Endothelial cell of umbilical vein (primary cell): ENCODE measurements at regions not wholly inside any gene's neighbourhood (a gene's known extent, or its start where the extent isn't known, plus 50 kb on each side); places are given as distances from the start of the nearest gene placed in this dataset.

ENCODE experiments used
- BruUV-seq: library from RNA; stranded (reverse); fragments of 400-500 nt; replicated peaks from 2 replicates; lab custom pipeline; 2021; lab: Mats Ljungman, UMichigan
- CTCF ChIA-PET: fragments of 300-600, 350-600 bp; sonication (Branson Sonifier 250); formaldehyde crosslinking; loops from one replicate; lab custom pipeline; 2021; ENCODE audit warnings: antibody characterized with exemption, inconsistent platforms; lab: Charles Lee
- POLR2A ChIA-PET: fragments of 300-600, 350-600 bp; sonication (Branson Sonifier 250); formaldehyde crosslinking; loops from one replicate; lab custom pipeline; 2021; ENCODE audit warnings: antibody characterized with exemption, inconsistent platforms; lab: Charles Lee
- DNase-seq: peaks from one replicate; pipeline ENCODE4 v3.0.0-alpha.2; 2011; ENCODE audit warnings: low read depth, low spot score
- FAIRE-seq: peaks from 2 replicates; lab custom pipeline; 2011; peaks lifted over from hg19 to GRCh38; lab: Jason Lieb, UNC
- H2AFZ ChIP-seq: 2 replicates; pipeline ENCODE4 v1.6.0; 2012; ENCODE audit warnings: low read depth, low read length, control low read depth, inconsistent platforms
- H3K27ac ChIP-seq: 2 replicates; pipeline ENCODE4 v1.5.1; 2011; ENCODE audit warnings: low read depth, mild to moderate bottlenecking, control low read depth, low read length, moderate library complexity; ENCODE audit not compliant: insufficient read depth
- H3K27me3 ChIP-seq, 2 experiments: 2 replicates each; pipeline versions ENCODE4 v1.6.0 to v1.6.1; 2011; ENCODE audit warnings: low read length in 2 of 2, mixed read lengths in 1 of 2; ENCODE audit not compliant: control insufficient read depth in 2 of 2, insufficient read depth in 2 of 2
- H3K36me3 ChIP-seq, 2 experiments: 2 replicates in 1 of 2; 3 replicates in 1 of 2; pipeline ENCODE4 v1.5.1; 2011; ENCODE audit warnings: low read length in 2 of 2, mild to moderate bottlenecking in 1 of 2, moderate library complexity in 1 of 2; ENCODE audit not compliant: control insufficient read depth in 2 of 2, insufficient read depth in 2 of 2; ENCODE audit errors: extremely low read depth in 1 of 2
- H3K4me1 ChIP-seq: 3 replicates; pipeline ENCODE4 v1.5.1; 2011; ENCODE audit warnings: mild to moderate bottlenecking, low read length; ENCODE audit not compliant: control insufficient read depth, insufficient read depth; ENCODE audit errors: extremely low read depth
- H3K4me2 ChIP-seq: 2 replicates; pipeline ENCODE4 v1.6.1; 2011; ENCODE audit warnings: low read length, control low read depth, mixed read lengths; ENCODE audit not compliant: insufficient read depth
- H3K4me3 ChIP-seq, 3 experiments: fragments of 200-600 bp in 1 of 3; sonication (generic), shearing (Covaris generic) in 1 of 3; replicated peaks in 1 of 3; 2 replicates each; pipeline ENCODE4 v1.5.1; 2011 to 2016; ENCODE audit warnings: control low read depth in 3 of 3, low read length in 3 of 3, mild to moderate bottlenecking in 2 of 3, inconsistent platforms in 1 of 3, low read depth in 1 of 3, moderate library complexity in 1 of 3; ENCODE audit not compliant: insufficient read depth in 1 of 3
- H3K79me2 ChIP-seq: 2 replicates; pipeline ENCODE4 v1.6.0; 2012; ENCODE audit warnings: low read length, inconsistent platforms; ENCODE audit not compliant: control insufficient read depth, insufficient read depth
- H3K9ac ChIP-seq: replicated peaks from 2 replicates; pipeline ENCODE3; 2011; ENCODE audit warnings: low read length, control low read depth; ENCODE audit not compliant: insufficient read depth; ENCODE audit errors: extremely low read depth
- H3K9me1 ChIP-seq: replicated peaks from 3 replicates; pipeline ENCODE4 v1.6.0; 2011; ENCODE audit warnings: mild to moderate bottlenecking, low read length; ENCODE audit not compliant: control insufficient read depth, insufficient read depth; ENCODE audit errors: extremely low read depth
- H3K9me3 ChIP-seq: replicated peaks from 2 replicates; pipeline ENCODE4 v1.5.1; 2012; ENCODE audit warnings: low read length, inconsistent platforms; ENCODE audit not compliant: control insufficient read depth, insufficient read depth
- H4K20me1 ChIP-seq: replicated peaks from 2 replicates; pipeline ENCODE3; 2011; ENCODE audit warnings: mild to moderate bottlenecking, low read length; ENCODE audit not compliant: control insufficient read depth, insufficient read depth; ENCODE audit errors: extremely low read depth
- EZH2 ChIP-seq: IDR thresholded peaks from 2 replicates; pipeline ENCODE4 v1.6.1; 2012; ENCODE audit warnings: borderline replicate concordance, low read depth, mild to moderate bottlenecking, moderate library complexity, low read length, inconsistent platforms; ENCODE audit not compliant: severe bottlenecking
- FOS ChIP-seq: IDR thresholded peaks from 2 replicates; pipeline ENCODE4 v1.6.1; 2011; ENCODE audit warnings: mild to moderate bottlenecking, low read length, moderate library complexity, borderline replicate concordance; ENCODE audit not compliant: insufficient read depth
- GATA2 ChIP-seq: IDR thresholded peaks from 2 replicates; pipeline ENCODE4 v1.7.0; 2011; ENCODE audit warnings: low read depth, mild to moderate bottlenecking, moderate library complexity, mixed read lengths, low read length; ENCODE audit not compliant: insufficient read length, insufficient read depth
- JUN ChIP-seq: IDR thresholded peaks from 2 replicates; pipeline ENCODE4 v1.6.1; 2011; ENCODE audit warnings: borderline replicate concordance, low read depth; ENCODE audit not compliant: insufficient read length, insufficient read depth
- MYC ChIP-seq: IDR thresholded peaks from one replicate; pipeline ENCODE4 v1.6.1; 2011; ENCODE audit warnings: mild to moderate bottlenecking, low read depth, low read length
- POLR2A ChIP-seq: IDR thresholded peaks from 2 replicates; pipeline ENCODE4 v1.6.1; 2012; ENCODE audit warnings: low read depth, mild to moderate bottlenecking, control low read depth, low read length
- POLR2AphosphoS5 ChIP-seq: IDR thresholded peaks from 2 replicates; pipeline ENCODE4 v1.6.1; 2012; ENCODE audit warnings: low read depth, mild to moderate bottlenecking, control low read depth, low read length, moderate library complexity; ENCODE audit not compliant: insufficient read depth
- dilution Hi-C: fragments of 300-500 bp; cut with MboI; formaldehyde crosslinking; loops from one replicate; pipeline ENCODE4 v1.15.0; 2019; ENCODE audit warnings: low sequenced_read_pairs; ENCODE audit not compliant: extremely low pct_ligation_motif_present
- intact Hi-C: fragments of 100-400 bp; cut with micrococcal nuclease; formaldehyde crosslinking; loops from one replicate; pipeline ENCODE4 v1.10.0; 2022
- TF ChIP-seq, protein P1 (sequence below), 2 donors: IDR thresholded peaks; 1 replicate in 1 of 2; 2 replicates in 1 of 2; pipeline ENCODE4 v1.5.1; 2011; ENCODE audit warnings: low read length in 2 of 2, mild to moderate bottlenecking in 2 of 2, moderate library complexity in 2 of 2, control low read depth in 1 of 2, inconsistent platforms in 1 of 2, low read depth in 1 of 2; ENCODE audit not compliant: insufficient read depth in 1 of 2; ENCODE audit errors: extremely low read depth in 1 of 2
- TF ChIP-seq, protein P2 (sequence below): IDR thresholded peaks from 2 replicates; pipeline ENCODE4 v1.6.1; 2011; ENCODE audit not compliant: insufficient read depth, insufficient read length

DNA sequence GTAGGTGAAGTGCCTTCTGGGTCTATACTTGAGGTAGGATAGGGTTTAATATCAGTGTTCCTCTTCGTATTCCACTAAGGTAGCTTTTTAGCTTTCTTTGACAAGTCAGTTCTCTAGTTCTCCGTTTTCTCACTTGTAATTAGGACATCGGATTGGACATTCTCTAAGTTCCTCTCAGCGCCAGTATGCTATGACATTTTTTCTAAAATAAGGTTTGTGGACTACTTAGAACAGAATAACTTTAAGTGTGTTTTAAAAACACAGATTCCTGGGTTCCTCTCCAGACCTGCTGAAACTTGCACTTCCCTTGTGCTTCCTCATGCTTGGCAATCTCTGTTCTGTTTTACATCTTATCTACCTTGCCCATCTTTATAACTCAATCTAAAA lies 69.3 kb upstream of the YWHAQ start:
- Histone ChIP-seq H3K4me3 (no peak overlapping the region), H3K27me3 (peaks cover 0 to 3% of the 10 kb centered on the region in 2 experiments), H3K4me1 (peaks cover 7% of the 10 kb centered on the region), H3K79me2 (no peaks in the 10 kb centered on the region), H3K9me3 (no peaks in the 10 kb centered on the region), H3K9me1 (no peaks in the 10 kb centered on the region), H4K20me1 (no peaks in the 10 kb centered on the region), H3K9ac (no peak overlapping the region), H3K4me2 (no peak overlapping the region), H3K27ac (no peak overlapping the region), H3K36me3 (no peaks in the 10 kb centered on the region), H2AFZ (no peak overlapping the region)
- DNase-seq: no peak
- ChIA-PET POLR2A (no interaction called here), CTCF (interaction anchor here (1.7 kb wide), 1 partner anchor 10 kb away, joined by 4 read pairs; no protein-coding TSS in a partner anchor)
- FAIRE-seq: no peak
- no TSS peak for BruUV-seq
- dilution Hi-C loops (no loop called here), intact Hi-C loops (no loop called here)
- TF ChIP-seq GATA2 (no peak), FOS (no peak), POLR2A (no peak), POLR2AphosphoS5 (no peak)
- TF ChIP-seq, protein P1, sequence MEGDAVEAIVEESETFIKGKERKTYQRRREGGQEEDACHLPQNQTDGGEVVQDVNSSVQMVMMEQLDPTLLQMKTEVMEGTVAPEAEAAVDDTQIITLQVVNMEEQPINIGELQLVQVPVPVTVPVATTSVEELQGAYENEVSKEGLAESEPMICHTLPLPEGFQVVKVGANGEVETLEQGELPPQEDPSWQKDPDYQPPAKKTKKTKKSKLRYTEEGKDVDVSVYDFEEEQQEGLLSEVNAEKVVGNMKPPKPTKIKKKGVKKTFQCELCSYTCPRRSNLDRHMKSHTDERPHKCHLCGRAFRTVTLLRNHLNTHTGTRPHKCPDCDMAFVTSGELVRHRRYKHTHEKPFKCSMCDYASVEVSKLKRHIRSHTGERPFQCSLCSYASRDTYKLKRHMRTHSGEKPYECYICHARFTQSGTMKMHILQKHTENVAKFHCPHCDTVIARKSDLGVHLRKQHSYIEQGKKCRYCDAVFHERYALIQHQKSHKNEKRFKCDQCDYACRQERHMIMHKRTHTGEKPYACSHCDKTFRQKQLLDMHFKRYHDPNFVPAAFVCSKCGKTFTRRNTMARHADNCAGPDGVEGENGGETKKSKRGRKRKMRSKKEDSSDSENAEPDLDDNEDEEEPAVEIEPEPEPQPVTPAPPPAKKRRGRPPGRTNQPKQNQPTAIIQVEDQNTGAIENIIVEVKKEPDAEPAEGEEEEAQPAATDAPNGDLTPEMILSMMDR (IDR thresholded peaks at IDR 0.05; ENCODE audit: extremely low read depth in 1 of 2, insufficient read depth in 1 of 2, low read depth in 1 of 2, low read length in 2 of 2): no peak

DNA sequence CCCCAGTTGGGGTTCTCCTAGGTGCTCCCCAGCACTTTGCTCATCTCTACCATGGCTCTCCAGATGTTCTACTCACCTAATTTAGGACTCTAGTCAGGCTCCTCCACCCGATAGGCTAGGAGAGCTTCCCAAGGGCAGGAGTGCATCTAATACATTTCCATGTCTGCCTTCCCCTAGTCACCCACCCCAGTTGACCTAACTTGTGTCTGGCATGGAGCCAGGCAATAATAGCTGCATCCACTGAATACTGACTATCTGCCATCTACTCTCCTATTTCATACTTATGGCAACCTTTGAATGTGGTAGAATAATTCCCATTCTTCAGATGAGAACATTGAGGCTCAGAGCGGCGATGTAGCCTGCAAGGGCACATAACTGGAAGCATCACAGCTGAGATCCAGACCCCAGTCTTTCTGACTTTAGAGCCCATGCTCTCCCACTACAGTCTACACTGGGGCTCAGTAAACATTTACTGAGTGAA lies 71.8 kb upstream of the YWHAQ start:
- Histone ChIP-seq H2AFZ (no peak overlapping the region), H3K79me2 (no peaks in the 10 kb centered on the region), H3K4me3 (no peak overlapping the region), H4K20me1 (no peaks in the 10 kb centered on the region), H3K9me1 (no peaks in the 10 kb centered on the region), H3K27me3 (peaks cover 0 to 3% of the 10 kb centered on the region in 2 experiments), H3K36me3 (no peaks in the 10 kb centered on the region), H3K27ac (no peak overlapping the region), H3K4me1 (peaks cover 7% of the 10 kb centered on the region), H3K9ac (no peak overlapping the region), H3K9me3 (no peaks in the 10 kb centered on the region), H3K4me2 (no peak overlapping the region)
- FAIRE-seq: no peak
- POLR2A ChIA-PET: no interaction called here
- DNase-seq: no peak
- intact Hi-C loops (loop anchor here (2.0 kb wide), 1 partner anchor 28 kb away; no protein-coding TSS in a partner anchor), dilution Hi-C loops (no loop called here)
- TF ChIP-seq MYC (no peak), POLR2A (no peak), JUN (no peak), GATA2 (no peak), POLR2AphosphoS5 (no peak), FOS (no peak), EZH2 (no peak)
- TF ChIP-seq, protein P1 (IDR thresholded peaks at IDR 0.05; ENCODE audit: extremely low read depth in 1 of 2, insufficient read depth in 1 of 2, low read depth in 1 of 2, low read length in 2 of 2): no peak
- TF ChIP-seq, protein P2, sequence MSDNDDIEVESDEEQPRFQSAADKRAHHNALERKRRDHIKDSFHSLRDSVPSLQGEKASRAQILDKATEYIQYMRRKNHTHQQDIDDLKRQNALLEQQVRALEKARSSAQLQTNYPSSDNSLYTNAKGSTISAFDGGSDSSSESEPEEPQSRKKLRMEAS: no peak
- BruUV-seq: no TSS peak
- CTCF ChIA-PET: interaction anchor here (1.0 to 1.8 kb wide), 4 partner anchors 8 to 68 kb away, joined by 3 to 7 read pairs (median 4); no protein-coding TSS in a partner anchor
